ENCODE measurements at regions not wholly inside any gene's neighbourhood (a gene's known extent, or its start where the extent isn't known, plus 50 kb on each side); places are given as distances from the start of the nearest gene placed in this dataset.

DNA sequence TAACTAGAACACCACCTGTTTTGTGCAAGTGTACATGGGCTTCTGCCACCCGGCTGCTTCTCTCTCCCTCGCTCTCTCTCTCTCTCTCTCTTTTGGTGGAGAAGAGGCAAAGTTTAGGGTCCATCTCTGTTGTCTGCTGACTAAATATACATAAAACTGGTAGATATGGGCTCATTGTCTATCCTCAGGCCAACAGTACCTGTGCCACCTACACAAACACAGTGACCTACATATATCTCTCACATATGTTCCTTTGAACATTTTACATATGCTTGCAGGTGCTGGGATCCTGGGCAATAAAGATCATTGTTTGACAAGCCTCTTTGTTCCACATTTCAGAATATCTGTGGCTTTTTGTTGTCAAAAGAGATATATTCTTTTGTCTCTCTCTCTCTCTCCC, 256.3 kb upstream of the KCNH8 start:
- H2AFZ ChIP-seq, result no peak overlapping the region
- no peaks in the 10 kb centered on the region for H3K9me2 ChIP-seq (ENCODE audit: insufficient read depth)
- intact Hi-C loops (cut with micrococcal nuclease; ENCODE audit: unreplicated experiment), result no loop called here
- H4K20me1 ChIP-seq (ENCODE audit: insufficient read depth), result no peaks in the 10 kb centered on the region
- ChIA-PET POLR2A (ENCODE audit: unreplicated experiment) (no interaction called here), CTCF (no interaction called here)
- no peak overlapping the region for H3K4me2 ChIP-seq
- BruUV-seq (replicated peaks), result no TSS peak
- H3K27ac ChIP-seq, result no peak overlapping the region
- no peak for TF ChIP-seq EZH2 (IDR thresholded peaks at IDR 0.05; ENCODE audit: low read depth)
- TF ChIP-seq, protein P1, sequence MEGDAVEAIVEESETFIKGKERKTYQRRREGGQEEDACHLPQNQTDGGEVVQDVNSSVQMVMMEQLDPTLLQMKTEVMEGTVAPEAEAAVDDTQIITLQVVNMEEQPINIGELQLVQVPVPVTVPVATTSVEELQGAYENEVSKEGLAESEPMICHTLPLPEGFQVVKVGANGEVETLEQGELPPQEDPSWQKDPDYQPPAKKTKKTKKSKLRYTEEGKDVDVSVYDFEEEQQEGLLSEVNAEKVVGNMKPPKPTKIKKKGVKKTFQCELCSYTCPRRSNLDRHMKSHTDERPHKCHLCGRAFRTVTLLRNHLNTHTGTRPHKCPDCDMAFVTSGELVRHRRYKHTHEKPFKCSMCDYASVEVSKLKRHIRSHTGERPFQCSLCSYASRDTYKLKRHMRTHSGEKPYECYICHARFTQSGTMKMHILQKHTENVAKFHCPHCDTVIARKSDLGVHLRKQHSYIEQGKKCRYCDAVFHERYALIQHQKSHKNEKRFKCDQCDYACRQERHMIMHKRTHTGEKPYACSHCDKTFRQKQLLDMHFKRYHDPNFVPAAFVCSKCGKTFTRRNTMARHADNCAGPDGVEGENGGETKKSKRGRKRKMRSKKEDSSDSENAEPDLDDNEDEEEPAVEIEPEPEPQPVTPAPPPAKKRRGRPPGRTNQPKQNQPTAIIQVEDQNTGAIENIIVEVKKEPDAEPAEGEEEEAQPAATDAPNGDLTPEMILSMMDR (conservative IDR thresholded peaks at IDR 0.05), result no peak
- H3K9me3 ChIP-seq (ENCODE audit: insufficient read depth, low read depth), result no peaks in the 10 kb centered on the region; the same call in 1 of the 2 replicates
- no peak overlapping the region for H3K4me3 ChIP-seq
- no peaks in the 10 kb centered on the region for H3K79me2 ChIP-seq (ENCODE audit: low read depth)
- no peak for DNase-seq
- H3K27me3 ChIP-seq (ENCODE audit: insufficient read depth, low read depth), result no peaks in the 10 kb centered on the region
- no peaks in the 10 kb centered on the region for H3F3A ChIP-seq (ENCODE audit: insufficient read depth, low read depth)
- no peaks in the 10 kb centered on the region for H3K36me3 ChIP-seq (ENCODE audit: low read depth)
- no peaks in the 10 kb centered on the region for H3K4me1 ChIP-seq (replicated peaks; ENCODE audit: insufficient read depth)

DNA sequence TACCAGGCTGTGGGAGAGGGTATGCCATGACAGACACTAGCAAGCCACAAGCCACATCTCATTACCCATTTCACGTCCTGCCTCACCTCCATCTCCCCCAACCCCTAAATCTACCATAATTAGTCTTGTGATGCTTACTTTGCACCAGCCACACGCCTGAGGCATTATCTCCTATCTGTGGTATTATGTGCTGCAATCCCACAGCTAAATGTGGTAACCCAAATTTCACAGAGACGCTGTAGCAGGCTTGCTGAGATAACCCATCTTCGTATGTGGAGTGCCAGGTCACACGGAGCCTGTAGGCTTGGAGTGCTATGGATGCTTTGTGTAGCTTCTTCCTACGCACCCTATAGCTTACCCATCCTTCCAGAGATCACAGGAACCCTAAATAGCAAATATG, 256.7 kb upstream of the KCNH8 start:
- H3F3A ChIP-seq (ENCODE audit: insufficient read depth, low read depth), result no peaks in the 10 kb centered on the region
- BruUV-seq (replicated peaks), result no TSS peak

DNA sequence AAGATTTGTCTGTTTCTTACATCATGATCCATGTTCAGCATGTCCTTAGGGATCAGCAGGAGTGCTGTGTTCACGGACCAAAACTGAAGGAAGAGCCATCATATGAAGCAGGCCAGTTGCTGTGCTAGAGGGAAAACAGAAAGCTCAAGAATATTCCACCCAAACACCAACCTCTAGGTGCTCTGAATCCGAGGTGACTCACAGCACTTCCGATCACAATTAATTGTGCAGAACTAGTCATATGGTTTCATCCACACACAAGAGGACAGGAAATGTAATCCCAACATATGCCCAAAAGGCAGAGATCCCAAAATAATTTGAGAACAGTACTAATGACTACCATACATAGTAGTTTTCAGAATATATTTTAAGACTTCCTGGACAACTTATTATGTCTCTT, 257.9 kb upstream of the KCNH8 start:
- ChIA-PET POLR2A (ENCODE audit: unreplicated experiment) (no interaction called here), CTCF (interaction anchor here (0.5 kb wide), 1 partner anchor 95 kb away, joined by 5 read pairs; no protein-coding TSS in a partner anchor)
- no peaks in the 10 kb centered on the region for H3K9me2 ChIP-seq (ENCODE audit: insufficient read depth)
- H3K79me2 ChIP-seq (ENCODE audit: low read depth), result no peaks in the 10 kb centered on the region
- intact Hi-C loops (cut with micrococcal nuclease; ENCODE audit: unreplicated experiment), result no loop called here
- BruUV-seq (replicated peaks), result no TSS peak
- TF ChIP-seq, protein P1 (conservative IDR thresholded peaks at IDR 0.05), result no peak
- TF ChIP-seq EZH2 (IDR thresholded peaks at IDR 0.05; ENCODE audit: low read depth), result no peak
- no peaks in the 10 kb centered on the region; the same call in 1 of the 2 replicates for H3K9me3 ChIP-seq (ENCODE audit: insufficient read depth, low read depth)
- DNase-seq, result no peak
- no peak overlapping the region for H3K27ac ChIP-seq
- no peak overlapping the region for H2AFZ ChIP-seq
- H3K27me3 ChIP-seq (ENCODE audit: insufficient read depth, low read depth), result no peaks in the 10 kb centered on the region
- H3K4me2 ChIP-seq, result no peak overlapping the region
- no peaks in the 10 kb centered on the region for H3K36me3 ChIP-seq (ENCODE audit: low read depth)
- no peaks in the 10 kb centered on the region for H4K20me1 ChIP-seq (ENCODE audit: insufficient read depth)
- no peaks in the 10 kb centered on the region for H3F3A ChIP-seq (ENCODE audit: insufficient read depth, low read depth)
- H3K4me1 ChIP-seq (replicated peaks; ENCODE audit: insufficient read depth), result no peaks in the 10 kb centered on the region
- no peak overlapping the region for H3K4me3 ChIP-seq

More for the DNA sequence above, 256.7 kb upstream of the KCNH8 start:
- H2AFZ ChIP-seq, result no peak overlapping the region
- H3K9me2 ChIP-seq (ENCODE audit: insufficient read depth), result no peaks in the 10 kb centered on the region
- ChIA-PET POLR2A (ENCODE audit: unreplicated experiment) (no interaction called here), CTCF (no interaction called here)
- H3K4me2 ChIP-seq, result no peak overlapping the region
- H3K27me3 ChIP-seq (ENCODE audit: insufficient read depth, low read depth), result no peaks in the 10 kb centered on the region
- no peaks in the 10 kb centered on the region for H3K79me2 ChIP-seq (ENCODE audit: low read depth)
- TF ChIP-seq, protein P1 (conservative IDR thresholded peaks at IDR 0.05), result no peak
- no peak for TF ChIP-seq EZH2 (IDR thresholded peaks at IDR 0.05; ENCODE audit: low read depth)
- no peaks in the 10 kb centered on the region for H3K36me3 ChIP-seq (ENCODE audit: low read depth)
- no peaks in the 10 kb centered on the region for H4K20me1 ChIP-seq (ENCODE audit: insufficient read depth)
- no peaks in the 10 kb centered on the region for H3K4me1 ChIP-seq (replicated peaks; ENCODE audit: insufficient read depth)
- DNase-seq, result no peak
- H3K9me3 ChIP-seq (ENCODE audit: insufficient read depth, low read depth), result no peaks in the 10 kb centered on the region; the same call in 1 of the 2 replicates
- intact Hi-C loops (cut with micrococcal nuclease; ENCODE audit: unreplicated experiment), result no loop called here
- H3K4me3 ChIP-seq, result no peak overlapping the region
- H3K27ac ChIP-seq, result no peak overlapping the region
